ENCODE measurements at regions not wholly inside any gene's neighbourhood (a gene's known extent, or its start where the extent isn't known, plus 50 kb on each side); places are given as distances from the start of the nearest gene placed in this dataset.

DNA sequence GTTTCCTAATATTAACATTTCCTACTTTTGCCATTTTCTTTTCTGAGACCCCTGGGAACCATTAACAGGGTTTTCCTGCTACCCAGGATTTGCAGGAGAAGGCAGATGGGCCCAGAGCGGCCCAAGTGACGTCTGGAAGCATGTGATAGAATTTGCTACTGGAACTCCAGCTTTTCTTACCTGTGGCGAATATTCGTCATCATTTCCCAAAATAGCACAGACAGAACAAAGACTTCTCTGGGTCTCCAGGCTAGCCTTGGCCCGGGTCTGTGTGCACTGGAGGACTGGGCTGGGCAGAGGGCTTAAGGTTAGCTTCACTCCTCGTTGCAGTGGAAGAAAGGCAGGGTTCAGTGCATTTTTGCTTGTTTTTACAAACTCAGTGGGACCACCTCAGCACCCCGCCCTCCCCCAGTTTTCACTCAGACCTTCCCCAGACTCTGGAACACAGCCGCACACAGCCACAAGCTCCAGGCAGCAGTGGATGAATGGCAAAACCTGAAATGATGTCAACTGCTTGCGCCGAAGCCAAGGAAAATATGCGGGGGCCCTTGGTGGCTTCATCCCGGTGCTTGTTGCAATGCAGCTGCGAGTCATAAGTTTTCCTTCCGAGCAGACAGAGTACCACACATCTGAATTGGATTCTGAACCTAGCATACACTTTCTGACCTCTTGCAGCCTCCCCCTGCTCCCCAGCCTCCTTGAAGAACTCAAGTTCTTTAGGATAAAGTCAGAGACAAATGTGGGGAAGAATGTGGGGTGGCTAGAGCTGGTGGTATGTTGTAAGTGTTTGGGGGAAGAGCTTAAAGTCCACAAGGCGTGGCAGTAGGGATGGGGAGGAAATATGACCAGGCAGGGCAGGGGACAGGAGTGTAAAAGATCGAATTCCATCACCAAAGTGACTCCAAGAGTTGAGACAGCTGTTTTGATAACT is 586.0 kb downstream of the CCDC171 start:
- TF ChIP-seq, protein P1, sequence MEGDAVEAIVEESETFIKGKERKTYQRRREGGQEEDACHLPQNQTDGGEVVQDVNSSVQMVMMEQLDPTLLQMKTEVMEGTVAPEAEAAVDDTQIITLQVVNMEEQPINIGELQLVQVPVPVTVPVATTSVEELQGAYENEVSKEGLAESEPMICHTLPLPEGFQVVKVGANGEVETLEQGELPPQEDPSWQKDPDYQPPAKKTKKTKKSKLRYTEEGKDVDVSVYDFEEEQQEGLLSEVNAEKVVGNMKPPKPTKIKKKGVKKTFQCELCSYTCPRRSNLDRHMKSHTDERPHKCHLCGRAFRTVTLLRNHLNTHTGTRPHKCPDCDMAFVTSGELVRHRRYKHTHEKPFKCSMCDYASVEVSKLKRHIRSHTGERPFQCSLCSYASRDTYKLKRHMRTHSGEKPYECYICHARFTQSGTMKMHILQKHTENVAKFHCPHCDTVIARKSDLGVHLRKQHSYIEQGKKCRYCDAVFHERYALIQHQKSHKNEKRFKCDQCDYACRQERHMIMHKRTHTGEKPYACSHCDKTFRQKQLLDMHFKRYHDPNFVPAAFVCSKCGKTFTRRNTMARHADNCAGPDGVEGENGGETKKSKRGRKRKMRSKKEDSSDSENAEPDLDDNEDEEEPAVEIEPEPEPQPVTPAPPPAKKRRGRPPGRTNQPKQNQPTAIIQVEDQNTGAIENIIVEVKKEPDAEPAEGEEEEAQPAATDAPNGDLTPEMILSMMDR (IDR thresholded peaks at IDR 0.05): no peak
- TF ChIP-seq POLR2A (IDR thresholded peaks at IDR 0.05; ENCODE audit: low read length): no peak
- TF ChIP-seq KDM5A (IDR thresholded peaks at IDR 0.05): no peak
- TF ChIP-seq RCOR1 (IDR thresholded peaks at IDR 0.05; ENCODE audit: low read depth, low read length): no peak
- no peak for TF ChIP-seq CHD2 (IDR thresholded peaks at IDR 0.05; ENCODE audit: low read length, partially characterized antibody)
- TF ChIP-seq EP300 (IDR thresholded peaks at IDR 0.05): no peak
- no peak for TF ChIP-seq CEBPB (IDR thresholded peaks at IDR 0.05)
- TF ChIP-seq POLR2AphosphoS2 (conservative IDR thresholded peaks at IDR 0.05; ENCODE audit: low read length): no peak
- no peak for TF ChIP-seq JUNB (IDR thresholded peaks at IDR 0.05)
- TF ChIP-seq, protein P2, sequence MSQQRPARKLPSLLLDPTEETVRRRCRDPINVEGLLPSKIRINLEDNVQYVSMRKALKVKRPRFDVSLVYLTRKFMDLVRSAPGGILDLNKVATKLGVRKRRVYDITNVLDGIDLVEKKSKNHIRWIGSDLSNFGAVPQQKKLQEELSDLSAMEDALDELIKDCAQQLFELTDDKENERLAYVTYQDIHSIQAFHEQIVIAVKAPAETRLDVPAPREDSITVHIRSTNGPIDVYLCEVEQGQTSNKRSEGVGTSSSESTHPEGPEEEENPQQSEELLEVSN (IDR thresholded peaks at IDR 0.05; ENCODE audit: borderline replicate concordance, low read depth): no peak
